Tibial nerve (tissue), 4 donors: ENCODE measurements at regions not wholly inside any gene's neighbourhood (a gene's known extent, or its start where the extent isn't known, plus 50 kb on each side); places are given as distances from the start of the nearest gene placed in this dataset.

Source experiments
- CTCF ChIP-seq, 5 experiments: fragments of 200-600 bp in 3 of 5; fragments of 450-650 bp in 2 of 5; sonication (generic) in 3 of 5; IDR thresholded peaks; one replicate each; pipeline ENCODE4 v1.5.1; 2016 to 2019; ENCODE audit warnings: antibody characterized with exemption in 5 of 5, mild to moderate bottlenecking in 3 of 5, moderate library complexity in 2 of 5
- EP300 ChIP-seq, 2 donors: sonication (generic); formaldehyde crosslinking; IDR thresholded peaks; one replicate each; pipeline ENCODE4 v1.6.1; 2017; ENCODE audit warnings: antibody characterized with exemption in 2 of 2, mild to moderate bottlenecking in 1 of 2
- POLR2A ChIP-seq, 2 donors: fragments of 450-650 bp; IDR thresholded peaks; one replicate each; pipeline ENCODE4 v1.6.1; 2017; ENCODE audit warnings: antibody characterized with exemption in 2 of 2, mild to moderate bottlenecking in 2 of 2, moderate library complexity in 2 of 2

GRCh38 chr3:27939940-27940339 is 217.8 kb upstream of the EOMES start:
- TF ChIP-seq CTCF (IDR thresholded peaks at IDR 0.05) (no peak), EP300 (IDR thresholded peaks at IDR 0.05) (no peak), POLR2A (IDR thresholded peaks at IDR 0.05) (no peak)
